ENCODE measurements at regions not wholly inside any gene's neighbourhood (a gene's known extent, or its start where the extent isn't known, plus 50 kb on each side); places are given as distances from the start of the nearest gene placed in this dataset.

GRCh38 chr6:170083236-170084051, 207.4 kb downstream of the DLL1 start:
- no peak overlapping the region for H3K27ac ChIP-seq
- TF ChIP-seq, protein P1, sequence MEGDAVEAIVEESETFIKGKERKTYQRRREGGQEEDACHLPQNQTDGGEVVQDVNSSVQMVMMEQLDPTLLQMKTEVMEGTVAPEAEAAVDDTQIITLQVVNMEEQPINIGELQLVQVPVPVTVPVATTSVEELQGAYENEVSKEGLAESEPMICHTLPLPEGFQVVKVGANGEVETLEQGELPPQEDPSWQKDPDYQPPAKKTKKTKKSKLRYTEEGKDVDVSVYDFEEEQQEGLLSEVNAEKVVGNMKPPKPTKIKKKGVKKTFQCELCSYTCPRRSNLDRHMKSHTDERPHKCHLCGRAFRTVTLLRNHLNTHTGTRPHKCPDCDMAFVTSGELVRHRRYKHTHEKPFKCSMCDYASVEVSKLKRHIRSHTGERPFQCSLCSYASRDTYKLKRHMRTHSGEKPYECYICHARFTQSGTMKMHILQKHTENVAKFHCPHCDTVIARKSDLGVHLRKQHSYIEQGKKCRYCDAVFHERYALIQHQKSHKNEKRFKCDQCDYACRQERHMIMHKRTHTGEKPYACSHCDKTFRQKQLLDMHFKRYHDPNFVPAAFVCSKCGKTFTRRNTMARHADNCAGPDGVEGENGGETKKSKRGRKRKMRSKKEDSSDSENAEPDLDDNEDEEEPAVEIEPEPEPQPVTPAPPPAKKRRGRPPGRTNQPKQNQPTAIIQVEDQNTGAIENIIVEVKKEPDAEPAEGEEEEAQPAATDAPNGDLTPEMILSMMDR (conservative IDR thresholded peaks at IDR 0.05; ENCODE audit: low read depth): no peak
- POLR2A ChIA-PET (ENCODE audit: low non-redundant PET): no interaction called here
- no peak for DNase-seq (ENCODE audit: low spot score)
- CTCF ChIA-PET: interaction anchor here (0.7 kb wide), 1 partner anchor 231 kb away, joined by 4 read pairs; no protein-coding TSS in a partner anchor

DNA sequence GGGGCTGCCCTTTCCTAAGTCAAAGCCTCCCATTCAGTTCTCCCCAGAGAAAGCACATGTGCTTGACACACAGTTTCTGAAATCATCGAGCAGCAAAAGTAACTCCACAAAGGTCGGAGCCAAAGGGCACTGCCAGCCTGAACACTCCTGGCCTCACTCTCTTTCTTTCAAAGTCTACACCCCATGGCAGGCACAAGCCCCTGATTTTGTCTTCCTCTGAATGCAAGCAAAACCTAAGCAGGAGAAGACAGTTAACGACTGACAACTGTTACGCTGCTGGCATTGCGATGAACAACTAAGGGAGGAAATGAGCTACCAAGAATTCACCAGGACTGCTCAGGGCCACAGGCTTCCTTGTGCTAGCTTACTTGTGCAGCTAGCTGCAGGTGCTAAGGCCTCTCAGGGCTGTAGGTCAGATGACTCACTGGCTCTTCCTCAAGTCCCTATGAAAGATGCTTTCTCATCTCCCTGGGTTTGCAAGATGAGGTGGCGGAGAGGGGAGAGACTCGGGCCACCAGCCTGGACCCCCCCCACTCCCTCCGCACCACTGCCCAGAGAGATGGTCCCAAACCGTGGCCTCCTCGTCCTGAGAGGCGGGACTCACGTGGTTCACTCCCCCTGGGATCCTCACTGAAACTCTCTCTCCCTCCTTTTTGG, 208.2 kb downstream of the DLL1 start:
- TF ChIP-seq, protein P1 (conservative IDR thresholded peaks at IDR 0.05; ENCODE audit: low read depth): no peak
- DNase-seq (ENCODE audit: low spot score): no peak
- CTCF ChIA-PET: no interaction called here
- POLR2A ChIA-PET (ENCODE audit: low non-redundant PET): interaction anchor here (0.7 kb wide), 1 partner anchor 11 kb away, joined by 3 read pairs; no protein-coding TSS in a partner anchor
- H3K27ac ChIP-seq: no peak overlapping the region

GRCh38 chr6:170082067-170082466, 208.8 kb downstream of the DLL1 start:
- TF ChIP-seq, protein P1 (conservative IDR thresholded peaks at IDR 0.05; ENCODE audit: low read depth): no peak
- CTCF ChIA-PET: interaction anchor here (0.9 kb wide), 1 partner anchor 292 kb away, joined by 4 read pairs; no protein-coding TSS in a partner anchor
- no peak for DNase-seq (ENCODE audit: low spot score)
- H3K27ac ChIP-seq: no peak overlapping the region
- POLR2A ChIA-PET (ENCODE audit: low non-redundant PET): no interaction called here

DNA sequence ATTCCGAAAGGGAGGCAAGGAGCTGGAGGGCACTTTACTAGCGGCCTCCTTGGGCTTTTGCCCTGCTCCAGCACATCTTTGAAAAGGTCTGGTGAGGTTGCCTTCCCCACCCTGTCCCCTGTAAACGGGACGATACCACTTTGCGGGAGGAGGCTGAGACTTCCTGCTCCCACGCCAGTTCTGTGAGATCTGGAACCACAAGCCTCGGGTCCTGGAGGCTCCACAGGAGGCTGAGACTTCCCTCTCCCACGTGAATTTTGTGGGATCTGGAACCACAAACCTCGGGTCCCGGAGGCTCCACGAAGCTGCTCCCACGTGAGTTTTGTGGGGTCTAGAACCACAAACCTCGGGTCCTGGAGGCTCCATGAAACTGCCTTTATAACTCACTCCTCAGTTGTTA, 209.3 kb downstream of the DLL1 start:
- TF ChIP-seq, protein P1 (conservative IDR thresholded peaks at IDR 0.05; ENCODE audit: low read depth): no peak
- ChIA-PET CTCF (interaction anchor here (0.9 kb wide), 1 partner anchor 292 kb away, joined by 4 read pairs; no protein-coding TSS in a partner anchor), POLR2A (ENCODE audit: low non-redundant PET) (no interaction called here)
- no peak overlapping the region for H3K27ac ChIP-seq
- DNase-seq (ENCODE audit: low spot score): no peak

DNA sequence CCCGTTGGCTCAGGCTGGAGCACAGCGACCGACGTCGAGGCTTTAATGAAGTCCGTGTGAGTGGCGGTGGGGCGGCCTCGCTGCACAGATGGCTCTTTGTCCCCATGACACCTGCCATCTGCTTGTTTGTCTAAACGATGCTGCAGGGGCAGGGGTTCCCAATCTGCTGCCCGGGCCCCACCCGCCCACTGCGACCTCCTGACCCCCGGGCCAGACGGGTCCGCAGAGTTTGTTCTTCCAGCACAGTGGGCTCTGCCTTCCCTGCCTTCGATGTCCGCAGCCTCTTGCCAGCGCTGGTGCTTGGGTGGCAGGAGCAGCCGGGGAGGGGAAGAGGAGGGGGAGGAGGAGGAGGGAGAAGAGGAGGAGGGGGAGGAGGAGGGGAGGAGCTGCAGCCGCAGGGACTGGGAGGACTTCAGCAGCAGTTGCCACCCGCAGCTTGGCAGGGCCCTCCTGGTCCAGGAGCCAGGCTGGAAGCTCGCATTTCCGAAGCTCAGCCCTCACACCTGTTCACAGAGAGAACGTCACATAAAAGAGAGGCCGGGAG, 210.0 kb downstream of the DLL1 start:
- no peak for DNase-seq (ENCODE audit: low spot score)
- CTCF ChIA-PET: no interaction called here
- POLR2A ChIA-PET (ENCODE audit: low non-redundant PET): no interaction called here

More for the DNA sequence above, 210.0 kb downstream of the DLL1 start:
- H3K27ac ChIP-seq: no peak overlapping the region
- TF ChIP-seq, protein P1 (conservative IDR thresholded peaks at IDR 0.05; ENCODE audit: low read depth): no peak

Measured in RWPE1 (cell line).